ENCODE measurements at regions not wholly inside any gene's neighbourhood (a gene's known extent, or its start where the extent isn't known, plus 50 kb on each side); places are given as distances from the start of the nearest gene placed in this dataset.

GRCh38 chr11:70654016-70654415, 255.7 kb downstream of the CTTN start:
- Histone ChIP-seq H3K36me3 (ENCODE audit: control insufficient read depth, insufficient read depth, low read length) (no peaks in the 10 kb centered on the region), H3K27me3 (ENCODE audit: control insufficient read depth, insufficient read depth, low read length) (no peaks in the 10 kb centered on the region), H3K27ac (ENCODE audit: low read depth, low read length) (no peak overlapping the region), H3K9ac (ENCODE audit: low read length) (no peak overlapping the region), H3K4me3 (ENCODE audit: low read length) (no peak overlapping the region), H3K4me1 (ENCODE audit: control insufficient read depth, insufficient read depth, low read length) (no peaks in the 10 kb centered on the region)

GRCh38 chr11:70655816-70656215, 257.5 kb downstream of the CTTN start:
- H3K4me1 ChIP-seq (ENCODE audit: control insufficient read depth, insufficient read depth, low read length): no peaks in the 10 kb centered on the region
- peaks cover 4% of the 10 kb centered on the region for H3K27me3 ChIP-seq (ENCODE audit: control insufficient read depth, insufficient read depth, low read length)
- peaks cover 4% of the 10 kb centered on the region for H3K36me3 ChIP-seq (ENCODE audit: control insufficient read depth, insufficient read depth, low read length)
- H3K9ac ChIP-seq (ENCODE audit: low read length): no peak overlapping the region
- H3K4me3 ChIP-seq (ENCODE audit: low read length): no peak overlapping the region
- H3K27ac ChIP-seq (ENCODE audit: low read depth, low read length): no peak overlapping the region

GRCh38 chr11:70656252-70656651, 257.9 kb downstream of the CTTN start:
- H3K36me3 ChIP-seq (ENCODE audit: control insufficient read depth, insufficient read depth, low read length): peaks cover 4% of the 10 kb centered on the region

GRCh38 chr11:70660059-70660888, 261.9 kb downstream of the CTTN start:
- Histone ChIP-seq H3K4me3 (ENCODE audit: low read length) (no peak overlapping the region), H3K9ac (ENCODE audit: low read length) (no peak overlapping the region), H3K4me1 (ENCODE audit: control insufficient read depth, insufficient read depth, low read length) (no peaks in the 10 kb centered on the region), H3K27ac (ENCODE audit: low read depth, low read length) (no peak overlapping the region), H3K27me3 (ENCODE audit: control insufficient read depth, insufficient read depth, low read length) (peaks cover 11% of the 10 kb centered on the region), H3K36me3 (ENCODE audit: control insufficient read depth, insufficient read depth, low read length) (peaks cover 4% of the 10 kb centered on the region)

More at GRCh38 chr11:70656252-70656651, 257.9 kb downstream of the CTTN start:
- Histone ChIP-seq H3K27me3 (ENCODE audit: control insufficient read depth, insufficient read depth, low read length) (peaks cover 7% of the 10 kb centered on the region), H3K4me3 (ENCODE audit: low read length) (no peak overlapping the region), H3K27ac (ENCODE audit: low read depth, low read length) (no peak overlapping the region), H3K9ac (ENCODE audit: low read length) (no peak overlapping the region), H3K4me1 (ENCODE audit: control insufficient read depth, insufficient read depth, low read length) (no peaks in the 10 kb centered on the region)

GRCh38 chr11:70660889-70661197, 262.5 kb downstream of the CTTN start:
- Histone ChIP-seq H3K4me1 (ENCODE audit: control insufficient read depth, insufficient read depth, low read length) (no peaks in the 10 kb centered on the region), H3K27me3 (ENCODE audit: control insufficient read depth, insufficient read depth, low read length) (peaks cover 11% of the 10 kb centered on the region), H3K4me3 (ENCODE audit: low read length) (no peak overlapping the region), H3K27ac (ENCODE audit: low read depth, low read length) (no peak overlapping the region), H3K9ac (ENCODE audit: low read length) (no peak overlapping the region), H3K36me3 (ENCODE audit: control insufficient read depth, insufficient read depth, low read length) (peaks cover 4% of the 10 kb centered on the region)

GRCh38 chr11:70661761-70662501, 263.6 kb downstream of the CTTN start:
- Histone ChIP-seq H3K36me3 (ENCODE audit: control insufficient read depth, insufficient read depth, low read length) (peaks cover 4% of the 10 kb centered on the region), H3K27me3 (ENCODE audit: control insufficient read depth, insufficient read depth, low read length) (peaks cover 11% of the 10 kb centered on the region), H3K9ac (ENCODE audit: low read length) (no peak overlapping the region), H3K4me1 (ENCODE audit: control insufficient read depth, insufficient read depth, low read length) (no peaks in the 10 kb centered on the region), H3K4me3 (ENCODE audit: low read length) (no peak overlapping the region), H3K27ac (ENCODE audit: low read depth, low read length) (no peak overlapping the region)

GRCh38 chr11:70662691-70663098, 264.4 kb downstream of the CTTN start:
- Histone ChIP-seq H3K27ac (ENCODE audit: low read depth, low read length) (no peak overlapping the region), H3K4me3 (ENCODE audit: low read length) (no peak overlapping the region), H3K4me1 (ENCODE audit: control insufficient read depth, insufficient read depth, low read length) (no peaks in the 10 kb centered on the region), H3K27me3 (ENCODE audit: control insufficient read depth, insufficient read depth, low read length) (peaks cover 14% of the 10 kb centered on the region), H3K9ac (ENCODE audit: low read length) (no peak overlapping the region), H3K36me3 (ENCODE audit: control insufficient read depth, insufficient read depth, low read length) (peaks cover 4% of the 10 kb centered on the region)

GRCh38 chr11:70663815-70664214, 265.5 kb downstream of the CTTN start:
- Histone ChIP-seq H3K4me3 (ENCODE audit: low read length) (no peak overlapping the region), H3K36me3 (ENCODE audit: control insufficient read depth, insufficient read depth, low read length) (peaks cover 4% of the 10 kb centered on the region), H3K27ac (ENCODE audit: low read depth, low read length) (no peak overlapping the region), H3K4me1 (ENCODE audit: control insufficient read depth, insufficient read depth, low read length) (no peaks in the 10 kb centered on the region), H3K9ac (ENCODE audit: low read length) (no peak overlapping the region), H3K27me3 (ENCODE audit: control insufficient read depth, insufficient read depth, low read length) (peaks cover 14% of the 10 kb centered on the region)

GRCh38 chr11:70666311-70666710, 268.0 kb downstream of the CTTN start:
- no peak overlapping the region for H3K4me3 ChIP-seq (ENCODE audit: low read length)
- no peaks in the 10 kb centered on the region for H3K36me3 ChIP-seq (ENCODE audit: control insufficient read depth, insufficient read depth, low read length)
- no peaks in the 10 kb centered on the region for H3K4me1 ChIP-seq (ENCODE audit: control insufficient read depth, insufficient read depth, low read length)
- no peak overlapping the region for H3K27ac ChIP-seq (ENCODE audit: low read depth, low read length)
- H3K9ac ChIP-seq (ENCODE audit: low read length): no peak overlapping the region
- peaks cover 7% of the 10 kb centered on the region for H3K27me3 ChIP-seq (ENCODE audit: control insufficient read depth, insufficient read depth, low read length)

- Histone ChIP-seq H3K4me1 (ENCODE audit: control insufficient read depth, insufficient read depth, low read length) (no peaks in the 10 kb centered on the region), H3K9ac (ENCODE audit: low read length) (no peak overlapping the region), H3K4me3 (ENCODE audit: low read length) (no peak overlapping the region), H3K36me3 (ENCODE audit: control insufficient read depth, insufficient read depth, low read length) (no peaks in the 10 kb centered on the region), H3K27ac (ENCODE audit: low read depth, low read length) (no peak overlapping the region), H3K27me3 (ENCODE audit: control insufficient read depth, insufficient read depth, low read length) (peaks cover 7% of the 10 kb centered on the region)
These were observed 269.4 kb downstream of the CTTN start for GRCh38 chr11:70667767-70668166.

GRCh38 chr11:70668204-70669202, 270.2 kb downstream of the CTTN start:
- Histone ChIP-seq H3K4me1 (ENCODE audit: control insufficient read depth, insufficient read depth, low read length) (no peaks in the 10 kb centered on the region), H3K9ac (ENCODE audit: low read length) (no peak overlapping the region), H3K27ac (ENCODE audit: low read depth, low read length) (no peak overlapping the region), H3K36me3 (ENCODE audit: control insufficient read depth, insufficient read depth, low read length) (no peaks in the 10 kb centered on the region), H3K27me3 (ENCODE audit: control insufficient read depth, insufficient read depth, low read length) (peaks cover 3% of the 10 kb centered on the region), H3K4me3 (ENCODE audit: low read length) (no peak overlapping the region)

GRCh38 chr11:70669281-70669680, 271.0 kb downstream of the CTTN start:
- H3K4me1 ChIP-seq (ENCODE audit: control insufficient read depth, insufficient read depth, low read length): no peaks in the 10 kb centered on the region
- H3K36me3 ChIP-seq (ENCODE audit: control insufficient read depth, insufficient read depth, low read length): no peaks in the 10 kb centered on the region
- no peak overlapping the region for H3K4me3 ChIP-seq (ENCODE audit: low read length)
- no peak overlapping the region for H3K27ac ChIP-seq (ENCODE audit: low read depth, low read length)
- H3K9ac ChIP-seq (ENCODE audit: low read length): no peak overlapping the region
- H3K27me3 ChIP-seq (ENCODE audit: control insufficient read depth, insufficient read depth, low read length): peaks cover 3% of the 10 kb centered on the region

Measured in rectal smooth muscle tissue (tissue), 1 donor.